DMS53 treated with DMSO at 0.1 percent for 48 hours (cell line): ENCODE measurements at regions not wholly inside any gene's neighbourhood (a gene's known extent, or its start where the extent isn't known, plus 50 kb on each side); places are given as distances from the start of the nearest gene placed in this dataset.
A peak's percentile ranks its signal among the peaks of the same experiment; 100 is the strongest.

Experiments used
- DNase-seq: peaks from one replicate; lab custom pipeline; 2025; ENCODE audit not compliant: unreplicated experiment; lab: John Stamatoyannopoulos, UW

- no peak for DNase-seq
These were observed 350.2 kb downstream of the PLPP3 start for GRCh38 chr1:56229186-56229585.

DNA sequence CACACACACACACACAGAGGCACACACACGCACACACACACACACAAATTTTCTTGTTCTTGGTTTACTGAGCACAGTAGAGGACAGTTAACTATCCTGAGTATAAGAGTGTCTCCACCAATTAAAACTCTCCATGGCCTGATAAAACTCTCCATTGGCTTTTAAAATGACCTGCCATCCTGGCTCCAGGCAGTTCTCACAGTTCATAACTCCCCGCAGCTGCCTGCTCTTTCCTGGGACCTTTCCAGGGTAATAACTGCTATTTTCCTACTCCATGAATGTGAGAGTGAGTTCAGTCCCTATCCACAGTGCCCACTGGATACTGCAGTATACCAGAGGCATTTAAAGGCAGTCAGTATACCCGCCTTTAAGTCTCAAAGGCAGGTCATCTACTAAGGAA, 351.5 kb downstream of the PLPP3 start:
- DNase-seq = no peak

DNA sequence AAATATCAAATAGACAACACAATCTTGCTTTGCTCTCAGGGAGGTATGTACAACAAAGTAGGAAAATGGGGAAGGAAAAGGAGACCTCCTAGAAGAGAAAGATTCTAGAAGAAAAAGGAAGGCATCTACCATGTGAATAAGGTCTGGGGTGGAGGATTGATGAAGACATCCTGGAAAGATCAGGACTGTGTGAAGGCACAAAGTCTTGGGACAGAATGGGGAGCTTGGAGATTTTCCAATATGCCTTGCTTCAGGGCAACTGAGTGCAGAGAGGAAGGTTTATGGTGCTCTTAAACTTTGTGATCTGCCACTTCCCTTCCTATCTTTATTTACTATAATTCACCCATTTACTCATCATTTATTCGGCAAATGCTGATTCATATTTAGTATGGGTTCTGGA, 352.0 kb downstream of the PLPP3 start:
- DNase-seq = no peak

DNA sequence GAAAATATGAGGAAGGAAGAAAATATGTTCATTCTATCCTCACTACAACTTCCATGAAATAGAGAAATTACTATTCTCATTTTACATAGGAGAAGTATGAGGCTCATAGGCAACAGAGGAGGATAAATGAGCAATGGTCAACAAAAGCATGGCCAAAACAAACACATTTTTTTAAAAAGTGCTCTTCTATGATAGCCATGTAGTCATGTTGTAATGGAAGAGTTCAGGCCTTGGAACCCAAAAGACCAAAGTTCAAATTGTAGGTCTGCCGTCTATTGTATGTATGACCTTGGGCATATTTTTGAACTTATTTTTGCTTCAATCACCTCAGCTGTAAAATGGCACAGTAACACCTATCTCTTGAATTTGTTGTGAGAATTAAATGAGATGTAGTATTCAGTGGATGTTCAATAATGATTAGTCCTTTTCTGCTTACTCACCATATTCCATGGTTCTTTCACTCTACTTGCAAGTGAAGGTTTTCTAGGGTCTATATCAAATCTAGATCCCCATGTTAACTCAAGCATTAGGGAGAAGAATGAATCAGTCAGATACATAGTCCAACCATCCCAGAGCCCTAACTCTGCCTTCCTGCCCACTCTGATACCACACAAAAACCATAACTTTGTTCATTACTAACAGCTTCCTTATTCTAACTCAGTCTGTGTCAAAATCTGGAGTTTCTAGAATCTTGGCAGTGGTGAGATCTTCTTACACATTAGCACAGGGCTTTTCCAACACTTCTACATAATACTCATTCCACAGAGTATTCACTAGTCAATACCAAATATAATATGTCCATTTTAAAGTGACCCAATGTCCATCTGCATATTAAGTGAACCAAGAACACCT, 353.2 kb downstream of the PLPP3 start:
- DNase-seq = no peak

DNA sequence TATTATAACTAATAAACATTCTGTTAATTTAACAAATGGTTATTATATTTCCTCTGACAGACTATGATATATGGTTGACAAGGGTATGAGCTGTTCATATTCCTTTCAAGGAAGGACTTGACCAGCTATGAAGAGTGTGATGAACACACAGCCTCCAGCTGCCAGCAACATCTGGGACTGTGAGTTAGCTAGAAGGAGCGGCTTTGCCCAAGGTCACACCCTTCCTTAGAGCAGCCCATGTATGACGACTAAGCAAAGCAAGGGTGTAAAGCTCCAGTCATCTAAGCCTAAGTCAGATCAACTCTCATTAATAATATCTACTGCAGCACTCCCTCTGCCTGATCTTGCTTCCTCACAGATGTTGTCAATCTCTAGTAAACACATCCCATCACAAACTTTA, 355.4 kb downstream of the PLPP3 start:
- DNase-seq = no peak

GRCh38 chr1:56222914-56223540, 356.3 kb downstream of the PLPP3 start:
- DNase-seq = no peak

DNA sequence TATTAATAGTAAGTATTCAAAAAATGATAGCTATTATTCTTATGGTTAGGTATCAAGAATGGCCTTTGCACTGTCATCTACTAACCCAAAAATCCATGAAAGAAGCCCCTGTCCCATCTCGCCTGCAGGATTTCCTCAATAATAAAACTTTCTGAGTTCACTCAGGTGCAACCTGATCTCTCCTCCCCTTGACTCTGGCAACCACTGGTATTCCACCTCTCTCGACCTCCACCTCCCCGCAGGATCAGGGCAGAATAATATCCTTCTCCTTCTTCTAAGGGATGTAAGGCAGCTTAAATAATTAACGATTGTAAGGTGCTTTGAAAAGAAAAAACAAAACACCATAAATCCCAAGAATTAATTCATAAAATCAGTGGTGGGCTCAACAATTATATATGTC, 359.3 kb downstream of the PLPP3 start:
- no peak for DNase-seq

- DNase-seq = no peak
These were observed 361.3 kb downstream of the PLPP3 start for GRCh38 chr1:56218023-56218422.

GRCh38 chr1:56216218-56216617, 363.1 kb downstream of the PLPP3 start:
- no peak for DNase-seq

GRCh38 chr1:56215771-56216170, 363.6 kb downstream of the PLPP3 start:
- DNase-seq = no peak

DNA sequence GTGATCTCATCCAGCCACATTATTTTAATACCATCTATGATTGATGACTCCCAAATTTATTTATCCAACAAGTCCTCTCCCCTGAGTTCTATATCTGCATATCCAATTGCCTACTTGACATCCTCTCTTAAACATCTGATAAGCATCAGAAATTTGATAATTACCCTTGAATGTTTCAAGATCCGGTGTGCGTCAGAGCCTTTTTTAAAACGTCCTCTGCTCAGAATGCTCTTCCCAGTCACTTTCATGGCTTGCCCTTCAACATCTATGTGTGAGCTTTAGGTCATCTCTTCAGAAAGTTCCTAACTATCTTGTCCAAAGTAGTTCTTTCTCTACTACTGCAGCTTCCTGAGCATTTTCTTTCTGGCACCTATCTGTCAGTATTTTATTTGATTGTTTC, 364.3 kb downstream of the PLPP3 start:
- no peak for DNase-seq

DNA sequence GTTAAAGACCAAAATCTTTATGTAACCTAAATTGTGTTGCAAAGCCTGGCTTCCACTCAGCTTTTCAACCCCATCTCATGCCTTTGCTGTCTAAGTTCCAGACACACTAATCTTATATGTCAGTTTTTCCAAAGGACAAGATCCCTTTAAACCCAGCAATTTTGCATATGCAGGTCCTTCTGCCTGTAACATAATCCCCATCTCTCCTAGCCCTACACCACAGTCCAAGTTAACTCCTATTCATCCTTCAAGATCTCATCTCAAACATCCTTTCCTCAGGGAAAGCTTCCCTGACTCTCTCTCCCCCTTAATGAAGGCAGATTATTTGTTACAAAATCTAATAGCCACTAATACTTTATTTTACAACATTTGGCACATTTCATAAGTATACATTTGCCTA, 366.3 kb downstream of the PLPP3 start:
- DNase-seq = no peak

GRCh38 chr1:56212143-56212542, 367.2 kb downstream of the PLPP3 start:
- DNase-seq = no peak

DNA sequence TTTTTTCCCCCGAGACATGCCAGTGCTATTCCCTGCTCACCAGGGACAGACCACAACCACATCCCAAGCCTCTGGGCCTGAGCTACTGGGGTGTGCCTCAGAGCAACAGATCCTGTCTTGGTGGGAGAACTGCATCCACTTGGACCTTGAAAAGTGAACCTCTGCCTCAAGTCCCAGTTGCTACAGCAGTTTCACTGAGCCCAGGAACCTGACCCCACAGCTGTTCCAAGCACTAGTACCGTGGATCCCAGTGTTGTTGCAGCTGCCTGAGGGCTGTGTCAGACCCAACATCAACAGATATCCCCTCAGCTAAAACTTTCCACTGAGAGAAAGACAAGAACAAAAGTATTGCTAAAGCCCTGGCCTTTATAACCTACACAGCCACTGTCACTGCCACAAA, 373.0 kb downstream of the PLPP3 start:
- no peak for DNase-seq

DNA sequence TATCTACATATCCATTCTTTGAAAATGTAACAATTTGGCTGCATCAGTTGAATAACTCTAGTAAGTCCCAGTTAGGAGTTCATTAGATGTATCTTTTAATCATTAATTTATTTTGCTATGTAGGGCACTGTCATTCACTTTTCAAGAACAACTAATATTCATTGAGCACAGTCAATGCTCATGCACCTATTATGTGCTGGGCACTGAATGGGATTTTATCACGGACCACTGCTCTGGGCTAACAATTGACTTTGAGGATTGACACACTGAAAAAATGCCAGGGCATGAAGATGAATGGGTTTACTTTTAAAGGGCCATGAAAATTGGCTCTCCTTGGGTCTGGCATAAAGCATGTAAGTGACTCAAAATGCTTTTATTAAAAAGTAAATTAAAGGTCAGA, 375.2 kb downstream of the PLPP3 start:
- DNase-seq = no peak

DNA sequence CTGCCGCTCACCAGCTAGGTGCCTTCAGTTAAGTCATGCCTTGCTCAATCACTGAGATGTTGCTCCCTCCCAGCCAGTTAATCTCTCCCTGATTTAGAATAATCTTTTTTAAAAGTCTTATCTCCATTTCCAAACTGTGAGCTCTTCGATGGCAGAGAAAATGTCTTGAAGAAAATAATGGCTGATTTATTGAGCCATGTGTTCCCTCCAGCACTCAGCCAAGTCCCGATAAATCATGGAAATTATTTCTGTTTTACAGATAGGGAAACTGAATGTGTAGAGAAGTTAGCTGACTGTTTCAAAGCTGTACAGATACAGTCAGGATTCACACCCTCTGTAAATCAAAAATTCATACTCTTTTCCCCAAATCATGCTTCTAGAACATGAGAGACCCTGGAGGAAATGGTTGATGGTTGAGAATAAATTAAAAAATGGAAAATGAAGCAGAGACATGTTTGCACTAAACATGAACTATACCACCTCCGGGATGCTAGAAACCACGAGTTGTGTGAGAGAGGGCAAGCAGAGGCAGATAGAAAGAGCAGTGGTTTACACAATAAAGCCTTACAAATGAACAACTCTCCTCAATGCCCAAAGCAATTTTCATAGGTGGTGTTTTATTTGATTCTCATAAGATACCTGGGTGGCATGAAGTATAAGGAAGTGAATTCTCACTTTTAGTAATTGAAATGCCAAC, 376.4 kb downstream of the PLPP3 start:
- DNase-seq = no peak

DNA sequence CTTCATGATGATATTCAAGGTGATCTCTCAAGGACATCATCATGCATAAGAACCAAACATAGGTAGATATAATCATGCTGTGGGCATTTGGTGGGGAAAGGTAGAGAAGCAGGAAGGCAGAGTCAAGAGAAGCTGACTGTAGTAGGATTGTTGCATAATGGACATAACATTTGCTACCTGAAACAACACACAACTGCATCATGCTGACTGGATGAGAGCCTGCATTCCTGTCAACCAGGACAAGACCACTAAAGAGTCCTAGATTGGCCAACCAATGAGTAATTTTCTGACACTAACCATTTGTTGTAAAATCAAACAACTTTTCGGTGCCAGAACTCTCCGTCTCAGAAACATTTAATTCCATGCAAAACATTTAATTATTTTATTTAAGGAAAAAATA, 377.2 kb downstream of the PLPP3 start:
- no peak for DNase-seq

GRCh38 chr1:56200896-56201295, 378.5 kb downstream of the PLPP3 start:
- no peak for DNase-seq

DNA sequence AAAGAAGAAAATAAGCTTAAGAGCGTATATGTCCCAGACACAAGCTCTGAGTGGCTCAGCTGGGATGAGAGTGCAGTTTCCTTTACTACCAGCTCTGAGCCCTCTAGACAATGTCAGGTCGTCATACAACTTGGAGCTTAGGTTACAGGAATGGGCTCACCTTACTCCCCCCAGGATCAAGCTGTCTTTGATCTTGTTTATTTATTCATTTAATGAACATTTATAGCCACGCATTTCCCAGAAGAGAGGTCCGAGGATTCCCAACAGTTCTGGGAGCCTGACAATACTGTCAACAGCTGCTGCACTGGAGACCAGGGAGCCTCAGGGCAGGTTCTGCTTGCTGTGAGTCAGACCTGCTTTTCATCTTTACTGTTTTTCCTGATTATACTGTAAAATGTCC, 378.9 kb downstream of the PLPP3 start:
- peak; percentile 38 for DNase-seq

- no peak for DNase-seq
These were observed 379.4 kb downstream of the PLPP3 start for GRCh38 chr1:56199956-56200355.

- no peak for DNase-seq
These were observed 380.3 kb downstream of the PLPP3 start for GRCh38 chr1:56199061-56199460.

DNA sequence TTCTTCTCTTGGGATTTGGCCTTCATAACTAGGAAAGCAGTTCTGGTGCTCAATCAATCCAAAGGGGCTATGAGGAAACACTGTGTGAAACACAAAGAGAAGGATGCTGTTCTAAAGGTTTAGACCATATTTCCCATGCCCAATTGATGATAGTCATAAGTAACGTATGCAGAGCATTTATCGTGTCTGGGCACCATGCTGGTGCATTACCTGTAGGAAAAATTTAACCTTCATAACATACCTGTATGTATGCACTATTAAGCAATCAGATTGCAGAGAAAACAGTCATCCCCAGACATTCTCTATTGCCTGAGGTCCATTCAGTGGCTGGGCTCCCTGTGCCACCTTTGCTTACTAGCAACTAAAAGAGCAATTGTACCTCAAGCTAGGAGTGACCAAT, 381.4 kb downstream of the PLPP3 start:
- DNase-seq = no peak
